HG03135 (cell line): ENCODE measurements at regions not wholly inside any gene's neighbourhood (a gene's known extent, or its start where the extent isn't known, plus 50 kb on each side); places are given as distances from the start of the nearest gene placed in this dataset.

Experiments
- ATAC-seq: cut with Tn5 transposase; IDR thresholded peaks from one replicate; pipeline ENCODE4 v1.9.1; 2021; ENCODE audit warnings: mild to moderate bottlenecking, moderate library complexity; ENCODE audit not compliant: unreplicated experiment

- no peak for ATAC-seq
Measured at GRCh38 chr3:189554868-189555557, 76.2 kb upstream of the TP63 start.

DNA sequence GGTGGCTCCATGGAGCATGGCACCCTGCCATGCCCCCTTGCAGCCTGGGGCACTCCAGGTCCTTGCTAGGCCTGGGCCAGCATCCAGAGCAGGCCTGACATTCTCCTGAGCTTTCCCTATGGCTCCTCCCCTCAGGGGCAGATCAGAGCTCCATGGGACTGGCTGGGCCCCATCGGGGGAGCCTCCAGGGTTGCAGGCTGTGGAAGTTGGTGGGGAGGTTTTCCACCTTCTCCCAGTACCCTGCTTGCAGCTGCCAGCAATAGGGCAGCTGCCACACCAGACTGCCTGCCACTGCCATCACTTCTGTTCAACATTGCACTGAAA, 75.7 kb upstream of the TP63 start:
- no peak for ATAC-seq

DNA sequence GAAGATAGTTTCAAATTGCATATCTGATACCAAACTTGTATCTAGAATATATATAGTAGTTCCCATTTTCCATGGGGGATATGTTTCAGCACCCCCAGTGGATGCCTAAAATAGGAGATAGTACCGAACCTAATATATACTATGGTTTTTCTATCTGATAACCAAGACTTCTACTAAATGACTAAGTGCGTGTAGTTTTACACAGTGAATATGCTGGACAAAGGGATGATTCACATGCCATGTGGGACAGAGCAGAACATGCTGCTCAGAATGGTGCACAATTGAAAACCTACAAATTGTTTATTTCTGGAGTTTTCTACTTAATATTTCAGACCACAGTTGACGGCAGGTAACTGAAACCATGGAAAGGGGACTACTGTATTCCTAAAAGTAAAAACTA, 73.4 kb upstream of the TP63 start:
- no peak for ATAC-seq

GRCh38 chr3:189561256-189561655, 69.9 kb upstream of the TP63 start:
- no peak for ATAC-seq

DNA sequence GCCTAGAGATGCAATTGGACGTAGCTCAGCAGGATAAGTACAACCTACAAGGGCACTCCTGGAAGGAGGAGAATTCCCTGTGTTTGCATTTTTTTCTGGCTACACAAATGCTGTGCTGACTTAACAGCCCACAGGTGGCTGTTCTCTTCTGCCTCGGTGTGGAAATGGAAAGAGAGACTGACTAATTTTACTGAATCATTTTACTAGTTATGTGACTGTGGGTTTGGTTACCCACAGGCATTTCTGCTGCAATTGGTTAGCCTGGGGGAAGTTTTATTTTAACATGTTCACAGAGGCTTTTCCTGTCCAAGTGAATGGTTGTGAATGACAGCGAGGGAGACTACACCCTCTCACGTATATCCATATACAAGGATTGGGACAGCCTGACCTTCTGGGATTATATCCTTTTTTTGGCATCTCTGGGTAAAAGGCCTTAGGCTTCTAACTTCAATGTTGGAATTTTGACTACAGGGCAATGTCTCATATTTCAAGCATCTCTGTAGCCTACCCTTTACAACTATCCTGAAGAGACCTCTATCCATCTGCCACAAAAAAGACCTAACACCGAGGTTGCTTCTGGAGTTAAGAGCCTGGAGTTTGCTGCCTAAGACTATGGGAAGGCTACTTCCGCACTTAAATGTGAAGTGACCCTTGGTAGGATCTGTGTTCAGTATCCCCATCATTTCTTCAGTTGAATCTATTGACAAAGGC, 67.2 kb upstream of the TP63 start:
- peak; percentile 90 for ATAC-seq

DNA sequence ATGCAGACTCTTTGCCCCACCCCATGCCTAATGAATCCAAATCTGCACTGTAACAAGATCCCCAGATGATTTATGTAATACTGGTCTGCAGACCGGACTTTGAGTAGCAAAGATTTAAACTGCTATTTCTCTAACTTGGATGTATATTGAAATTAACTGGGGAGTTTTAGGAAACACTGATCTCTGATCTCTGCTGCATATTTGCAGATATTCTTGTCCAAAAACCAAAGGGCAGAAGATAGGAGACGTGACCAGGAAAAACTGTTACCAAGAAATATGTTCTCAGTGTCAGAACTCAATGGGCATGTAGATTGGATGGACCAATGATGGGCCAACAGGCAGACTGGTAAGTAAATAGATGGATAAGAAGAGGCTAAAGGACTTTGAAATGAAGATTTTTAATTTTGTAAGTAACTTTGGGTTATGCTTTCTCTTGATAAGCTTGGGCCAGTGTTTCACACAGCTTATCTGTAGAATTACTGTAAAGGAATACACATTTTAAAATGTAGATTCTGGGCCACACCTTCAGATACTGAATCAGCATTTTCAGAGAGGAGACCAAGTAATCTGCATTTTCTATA, 64.5 kb upstream of the TP63 start:
- no peak for ATAC-seq

DNA sequence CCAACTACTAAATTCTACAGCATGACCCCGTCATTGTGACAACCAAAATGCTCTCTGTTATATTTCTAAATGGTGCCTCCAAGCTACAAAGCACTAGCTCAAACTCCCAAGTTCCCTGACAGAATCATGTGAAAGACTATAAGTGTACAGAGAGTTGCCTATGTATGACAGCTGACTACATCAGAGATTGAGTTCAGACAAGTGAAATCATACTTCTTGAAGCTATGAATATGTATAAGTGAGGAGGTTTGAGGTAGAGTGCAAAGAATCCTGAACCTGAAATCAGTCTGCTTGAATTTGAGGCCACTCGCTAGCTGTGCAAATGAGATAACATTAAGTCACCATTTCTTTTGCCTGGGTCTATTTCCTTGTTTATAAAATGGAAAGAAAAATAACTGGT, 63.9 kb upstream of the TP63 start:
- no peak for ATAC-seq

GRCh38 chr3:189567766-189568420, 63.3 kb upstream of the TP63 start:
- ATAC-seq, result no peak

DNA sequence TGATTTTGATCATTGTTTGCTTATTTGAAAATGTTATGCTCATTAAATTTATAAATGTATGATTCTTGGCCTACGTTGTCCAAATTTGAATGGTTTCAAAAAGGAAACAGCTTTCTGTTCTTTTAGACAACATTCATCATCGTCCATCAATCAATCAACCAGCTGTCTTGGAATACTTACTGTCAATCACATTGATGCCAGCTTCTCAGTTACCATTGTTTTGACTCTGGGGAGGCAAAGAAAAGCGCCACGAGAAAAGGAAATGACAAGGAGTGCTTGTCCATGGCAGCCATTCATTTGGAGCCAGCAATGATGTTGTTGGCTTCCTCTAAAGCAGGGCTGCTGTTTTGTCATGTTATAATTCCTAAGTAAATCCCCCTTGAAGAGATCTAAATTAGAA, 62.2 kb upstream of the TP63 start:
- ATAC-seq, result no peak

- no peak for ATAC-seq
Measured at GRCh38 chr3:189569473-189569872, 61.7 kb upstream of the TP63 start.

- ATAC-seq, result peak; percentile 69
Measured at GRCh38 chr3:189570916-189571315, 60.3 kb upstream of the TP63 start.

DNA sequence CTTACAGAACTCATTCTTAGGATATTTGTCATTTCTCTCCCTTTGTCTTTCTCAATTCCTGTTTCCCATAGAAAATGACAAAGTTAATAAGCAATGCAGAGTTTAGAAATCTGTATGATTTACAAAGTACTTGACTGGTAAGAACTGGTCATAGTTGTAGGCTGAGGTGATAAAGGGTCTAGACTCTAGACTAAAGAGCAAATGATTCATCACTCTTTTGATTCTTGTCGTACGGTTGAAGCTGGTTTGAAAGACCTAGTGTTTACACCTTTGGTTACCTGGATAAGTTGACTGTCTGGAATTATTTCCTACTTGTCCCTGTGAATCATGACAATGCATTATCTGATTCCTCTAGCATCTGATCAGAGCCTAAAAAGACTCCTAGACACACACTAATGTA, 58.9 kb upstream of the TP63 start:
- ATAC-seq, result no peak

GRCh38 chr3:189573004-189573403, 58.2 kb upstream of the TP63 start:
- peak; percentile 38 for ATAC-seq

GRCh38 chr3:189576486-189576885, 54.7 kb upstream of the TP63 start:
- ATAC-seq, result no peak

GRCh38 chr3:189577050-189577951, 53.9 kb upstream of the TP63 start:
- no peak for ATAC-seq

GRCh38 chr3:189580190-189580589, 51.0 kb upstream of the TP63 start:
- no peak for ATAC-seq
